Germinal center (tissue), 1 donor: ENCODE measurements at regions not wholly inside any gene's neighbourhood (a gene's known extent, or its start where the extent isn't known, plus 50 kb on each side); places are given as distances from the start of the nearest gene placed in this dataset.
"Not testable (repeated sequence)": the region's sequence is repeated elsewhere in the genome, so short reads cannot be mapped to it uniquely, and the experiment has no call there.

Experiments used
- DNase-seq: peaks from one replicate; pipeline ENCODE4 v3.0.0; 2012; ENCODE audit warnings: mixed read lengths, low spot score

DNA sequence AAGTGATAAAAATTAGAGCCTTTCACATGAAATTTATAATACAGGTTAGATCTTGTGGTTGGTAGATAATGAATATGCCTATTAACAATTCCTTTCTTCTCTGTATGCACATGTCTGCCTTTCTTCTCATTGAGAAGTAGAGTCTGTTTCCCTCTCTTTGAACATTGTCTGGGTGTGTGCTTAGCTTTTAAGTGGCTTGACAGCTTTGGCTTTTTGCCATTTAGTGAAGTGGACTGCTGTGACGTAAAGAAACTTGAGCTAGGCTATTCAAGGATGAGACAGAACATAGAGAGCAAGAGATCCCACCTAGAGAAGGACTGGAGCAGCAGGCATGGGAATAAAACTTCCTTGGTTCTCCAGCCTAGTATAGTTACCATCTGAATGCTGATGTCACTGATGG, 996.7 kb upstream of the CELF2 start:
- DNase-seq, result no peak

DNA sequence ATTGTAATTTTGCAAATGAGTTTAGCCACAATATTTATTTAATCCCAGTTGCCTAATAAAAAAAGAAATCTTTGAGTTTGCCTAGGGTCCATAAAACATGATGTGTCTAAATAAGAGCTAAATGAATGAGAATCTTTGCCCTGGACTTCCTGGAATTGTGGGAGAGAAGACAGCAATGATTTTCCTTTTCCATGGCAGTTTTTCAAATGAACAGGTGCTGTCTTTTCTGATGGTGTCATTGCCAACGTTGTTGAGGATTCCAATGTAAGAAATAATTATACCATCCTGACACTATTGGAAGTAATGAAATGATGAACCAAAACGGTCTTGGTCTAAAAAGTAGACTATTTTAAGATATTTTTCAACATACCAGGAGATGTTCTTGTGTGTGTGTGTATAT, 984.7 kb upstream of the CELF2 start:
- DNase-seq, result no peak

DNA sequence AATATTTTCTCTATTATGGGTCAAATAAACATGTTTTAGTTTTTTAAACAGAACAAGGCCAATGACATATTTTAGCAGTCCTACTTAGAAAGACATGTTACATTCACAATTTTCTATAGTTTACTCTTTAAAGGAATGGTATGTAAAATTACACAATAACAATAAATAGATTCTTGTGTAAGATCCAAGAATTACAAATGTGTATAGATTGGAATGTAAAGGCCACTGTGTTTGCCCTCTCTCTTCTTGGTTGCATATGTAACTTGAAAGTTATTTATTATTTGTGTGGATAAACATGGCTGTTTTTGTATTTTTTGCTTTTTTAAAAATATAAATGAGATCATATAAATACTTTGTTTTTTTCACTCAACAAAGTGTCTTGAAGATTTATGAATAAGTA, 979.3 kb upstream of the CELF2 start:
- no peak for DNase-seq

DNA sequence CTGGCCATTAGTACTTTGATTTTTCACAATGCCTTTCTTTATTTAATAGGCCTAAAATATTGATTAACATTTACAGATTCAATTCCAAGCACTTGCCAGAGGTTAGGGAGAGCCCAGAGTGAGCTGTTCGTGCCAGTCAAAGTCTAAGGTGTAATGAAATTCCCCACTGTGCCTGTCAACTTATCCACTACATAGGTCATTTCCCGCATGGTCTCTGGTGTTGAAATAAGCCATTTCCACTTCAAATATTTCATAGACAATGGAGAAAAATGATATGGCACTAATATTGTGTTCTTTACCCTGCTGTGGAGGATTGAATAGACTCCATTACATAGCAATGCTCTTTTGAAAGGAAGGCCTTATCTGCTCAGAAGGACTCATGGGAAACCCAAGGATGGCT, 978.1 kb upstream of the CELF2 start:
- DNase-seq, result no peak

DNA sequence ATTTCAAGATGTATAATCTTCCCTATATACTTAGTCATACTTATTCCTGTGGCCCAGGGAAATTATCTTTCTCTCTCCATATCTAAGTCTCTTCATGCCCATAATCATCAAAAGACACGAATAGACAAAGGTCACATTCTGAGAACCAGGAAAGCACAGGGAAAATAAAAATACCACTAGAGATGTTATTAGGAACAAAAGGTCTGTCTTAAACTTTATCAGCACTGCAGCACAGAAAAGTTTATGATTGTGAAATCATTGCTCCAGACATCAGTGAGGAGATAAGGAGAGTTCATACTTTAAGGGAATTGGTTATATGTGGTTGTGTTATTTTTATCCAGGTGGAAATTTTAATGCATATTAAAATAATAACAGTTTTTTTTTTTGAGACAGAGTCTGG, 974.6 kb upstream of the CELF2 start:
- DNase-seq, result no peak

DNA sequence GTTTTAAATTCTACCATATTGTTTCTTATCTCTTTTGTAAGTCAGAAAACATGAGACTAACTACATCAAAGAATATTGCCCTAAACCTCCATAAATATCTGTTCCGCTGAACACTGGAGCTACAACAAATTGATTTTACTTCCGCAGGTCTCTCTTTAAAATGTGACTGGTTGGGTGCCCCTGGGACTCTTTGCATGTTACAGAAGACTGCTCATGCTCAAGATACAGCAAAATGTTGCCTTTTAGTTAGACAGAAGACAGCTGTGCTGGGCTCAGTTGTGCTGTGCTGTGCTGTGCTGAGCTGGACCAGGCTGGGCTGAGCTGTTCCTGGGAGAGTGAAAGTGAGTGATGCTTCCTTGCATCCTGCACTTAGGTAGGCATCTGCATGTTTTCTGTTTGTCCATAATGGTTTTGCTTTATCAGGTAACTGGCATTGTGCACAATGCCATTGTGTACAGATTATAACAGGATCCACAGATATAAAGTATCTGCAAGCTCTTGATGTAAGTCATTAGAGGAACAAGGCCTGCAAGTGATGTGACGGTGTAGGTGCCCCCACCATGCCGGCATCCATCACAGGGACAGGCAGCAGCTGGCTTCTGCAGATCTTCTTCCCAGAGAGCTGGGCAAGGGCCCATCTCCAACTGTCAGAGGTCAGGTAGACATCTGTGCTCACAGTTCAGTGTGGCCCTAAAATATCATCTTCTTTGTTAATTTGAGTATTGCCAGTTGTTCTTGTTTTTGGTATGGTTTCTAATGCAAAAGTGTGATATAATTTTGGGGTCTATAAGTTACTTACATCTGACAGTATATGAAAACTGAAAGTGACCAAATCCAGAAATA, 972.5 kb upstream of the CELF2 start:
- peak; percentile 20 for DNase-seq

DNA sequence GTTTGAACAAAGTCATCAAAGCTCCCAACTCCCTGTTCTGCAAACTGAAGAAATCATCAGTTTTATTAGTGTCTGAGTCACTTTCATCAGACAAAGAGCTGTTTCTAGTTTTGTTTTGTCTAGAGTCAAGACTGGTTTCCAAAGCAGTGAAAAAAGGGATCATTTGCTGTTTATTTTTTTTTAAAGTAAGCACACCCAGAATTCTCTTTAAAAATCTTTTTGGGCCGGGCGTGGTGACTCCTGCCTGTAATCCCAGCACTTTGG, 972.0 kb upstream of the CELF2 start:
- no peak for DNase-seq

DNA sequence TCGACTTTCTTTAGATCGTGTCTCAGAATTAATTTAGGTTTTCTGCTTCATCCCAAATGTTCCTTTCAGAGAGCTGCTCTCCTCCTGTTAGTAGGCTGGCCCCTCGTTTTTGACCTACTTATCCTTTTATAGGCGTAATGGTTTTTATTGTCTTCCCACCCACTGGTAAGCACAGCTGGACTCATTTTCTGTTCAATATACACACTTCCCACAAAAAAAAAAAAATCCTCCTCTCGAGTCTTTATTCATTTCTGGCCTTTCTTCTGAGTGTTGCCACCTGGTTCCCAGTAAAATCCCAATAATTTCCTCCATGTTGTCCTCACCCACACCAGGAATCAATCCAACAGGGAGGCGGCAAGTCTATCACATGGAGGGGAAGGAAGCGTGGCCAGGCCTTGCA, 970.2 kb upstream of the CELF2 start:
- no peak for DNase-seq

DNA sequence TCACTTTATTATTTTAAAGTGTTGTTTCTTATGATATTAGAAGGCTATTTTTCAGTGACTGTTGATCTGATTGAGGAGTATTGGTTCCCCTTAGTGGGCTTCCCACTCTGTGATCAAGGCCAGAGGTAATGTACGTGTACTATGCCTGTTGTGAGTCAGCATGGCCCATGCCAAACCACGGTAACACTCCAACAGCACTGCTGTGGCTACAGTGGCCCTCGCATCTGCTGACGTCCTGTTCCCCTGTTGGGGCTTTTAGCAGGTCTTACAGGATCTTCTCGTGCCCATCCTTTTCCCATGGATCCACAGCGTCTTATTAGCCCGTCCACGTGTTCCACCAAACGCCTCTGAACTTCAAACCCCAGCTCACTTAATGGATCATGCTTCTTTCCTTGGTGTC, 964.6 kb upstream of the CELF2 start:
- no peak for DNase-seq

DNA sequence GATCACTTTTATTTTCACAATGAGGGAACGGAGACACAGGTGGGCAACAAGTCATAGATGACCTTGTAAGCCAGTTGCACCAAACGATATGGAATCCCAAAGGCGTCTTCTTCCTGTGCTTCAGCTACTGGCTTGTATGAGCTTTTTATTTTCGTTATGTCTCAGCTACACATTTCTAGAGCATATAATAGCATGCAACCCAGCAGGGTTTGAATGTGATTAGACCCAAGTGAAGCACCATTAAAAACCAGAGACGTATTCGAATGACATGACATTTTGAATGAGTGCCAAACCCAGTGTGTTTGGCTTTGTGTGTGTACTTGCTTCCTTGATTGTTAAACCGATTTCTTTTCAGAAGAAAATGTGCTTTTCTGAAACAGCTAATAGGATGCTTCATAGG, 963.2 kb upstream of the CELF2 start:
- no peak for DNase-seq

DNA sequence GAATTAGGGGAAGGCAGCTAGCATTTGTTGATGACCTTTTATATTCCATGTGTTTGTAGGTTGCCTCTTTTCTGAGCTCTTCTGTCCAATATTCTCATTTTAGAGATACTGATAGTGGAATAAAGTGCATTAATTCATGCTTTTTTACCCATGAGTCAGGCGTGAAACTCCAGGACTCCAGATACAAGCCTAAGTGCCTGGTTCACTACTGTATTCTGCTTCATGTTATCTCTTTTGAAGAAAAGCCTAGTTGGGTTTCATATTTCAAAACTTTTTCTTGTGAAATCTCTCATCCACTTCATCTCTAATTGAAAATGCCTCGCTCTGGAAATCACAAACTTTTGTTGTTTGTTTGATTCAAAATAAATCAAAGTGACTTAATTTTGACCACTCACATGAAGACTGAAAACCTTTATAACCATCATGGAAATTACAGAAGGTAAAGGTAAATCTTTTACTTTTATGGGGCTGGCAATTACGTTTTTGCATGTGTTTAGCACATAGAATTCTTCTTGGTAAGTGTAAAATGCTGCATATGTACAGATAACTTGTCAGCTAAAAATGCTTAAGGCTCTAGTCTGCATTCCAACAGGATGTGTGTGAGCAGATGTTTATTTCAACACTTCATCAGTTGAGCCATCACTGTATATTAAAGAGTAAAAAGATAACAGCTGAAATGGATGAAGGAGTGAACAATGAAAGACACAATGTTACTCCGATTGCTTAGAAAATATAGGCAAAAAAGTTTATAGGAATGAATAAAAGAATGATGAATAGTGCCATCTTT, 961.8 kb upstream of the CELF2 start:
- no peak for DNase-seq

DNA sequence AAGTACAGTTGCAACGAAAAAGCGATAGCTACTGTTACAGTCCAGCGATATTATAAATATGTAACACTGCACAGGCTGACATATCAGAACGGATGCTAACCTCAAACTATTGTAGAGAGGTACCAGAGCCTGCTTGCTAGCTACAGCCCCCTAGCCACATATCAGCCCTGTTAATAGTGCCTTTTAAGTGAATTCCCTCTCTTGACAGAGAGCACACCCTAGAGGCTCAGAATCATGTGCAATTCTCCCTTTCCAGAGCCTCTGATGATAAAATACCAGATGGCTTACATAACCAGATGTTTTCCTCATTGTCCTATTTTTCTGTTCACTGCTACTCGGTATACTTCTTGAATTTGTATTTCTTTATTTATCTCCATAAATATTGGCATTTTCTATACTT, 960.7 kb upstream of the CELF2 start:
- DNase-seq, result no peak

DNA sequence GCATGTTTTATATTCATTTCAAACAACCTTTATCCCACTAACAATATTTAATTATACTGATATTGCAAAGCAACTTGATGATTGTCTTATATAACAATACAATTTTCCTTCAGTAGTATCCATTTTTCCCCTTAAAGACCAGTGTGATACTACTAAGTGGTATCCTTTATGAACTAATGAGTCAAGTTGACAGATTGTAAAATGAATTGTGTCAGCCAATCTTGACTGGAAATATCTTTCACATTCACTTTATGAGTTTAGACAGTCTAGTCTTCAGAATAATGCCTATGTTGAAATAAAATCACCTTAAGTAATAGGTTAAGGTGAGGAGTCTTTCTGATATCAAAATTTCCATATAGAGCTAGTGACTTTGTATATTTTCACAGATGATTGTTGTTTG, 950.0 kb upstream of the CELF2 start:
- no peak for DNase-seq

DNA sequence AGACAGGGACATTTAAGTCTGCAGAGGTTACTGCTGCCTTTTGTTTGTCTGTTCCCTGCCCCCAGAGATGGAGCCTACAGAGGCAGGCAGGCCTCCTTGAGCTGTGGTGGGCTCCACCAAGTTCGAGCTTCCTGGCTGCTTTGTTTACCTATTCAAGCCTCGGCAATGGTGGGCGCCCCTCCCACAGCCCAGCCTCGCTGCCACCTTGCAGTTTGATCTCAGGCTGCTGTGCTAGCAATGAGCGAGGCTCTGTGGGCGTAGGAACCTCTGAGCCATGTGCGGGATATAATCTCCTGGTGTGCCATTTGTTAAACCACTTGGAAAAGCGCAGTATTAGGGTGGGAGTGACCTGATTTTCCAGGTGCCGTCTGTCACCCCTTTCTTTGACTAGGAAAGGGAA, 942.8 kb upstream of the CELF2 start:
- not testable (repeated sequence) for DNase-seq

DNA sequence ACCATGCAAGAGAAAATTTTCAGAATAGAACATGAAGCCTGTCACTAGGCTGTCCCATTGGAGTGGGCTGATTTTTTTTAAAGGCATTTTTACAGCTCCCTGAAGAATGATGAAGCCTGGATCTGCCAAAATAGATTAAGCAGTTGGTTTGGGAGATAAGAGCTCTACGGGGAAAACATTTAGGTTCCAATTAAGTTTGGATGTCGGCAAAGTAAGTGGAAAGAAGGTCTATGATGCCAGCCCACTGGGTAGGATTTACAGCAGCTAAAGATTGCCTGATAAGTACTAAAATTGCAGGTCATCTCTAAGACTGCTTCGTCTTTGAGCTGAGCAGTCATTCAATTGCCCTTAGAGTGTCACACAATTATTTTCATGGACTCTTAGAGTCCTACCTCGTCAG, 939.2 kb upstream of the CELF2 start:
- DNase-seq, result no peak

DNA sequence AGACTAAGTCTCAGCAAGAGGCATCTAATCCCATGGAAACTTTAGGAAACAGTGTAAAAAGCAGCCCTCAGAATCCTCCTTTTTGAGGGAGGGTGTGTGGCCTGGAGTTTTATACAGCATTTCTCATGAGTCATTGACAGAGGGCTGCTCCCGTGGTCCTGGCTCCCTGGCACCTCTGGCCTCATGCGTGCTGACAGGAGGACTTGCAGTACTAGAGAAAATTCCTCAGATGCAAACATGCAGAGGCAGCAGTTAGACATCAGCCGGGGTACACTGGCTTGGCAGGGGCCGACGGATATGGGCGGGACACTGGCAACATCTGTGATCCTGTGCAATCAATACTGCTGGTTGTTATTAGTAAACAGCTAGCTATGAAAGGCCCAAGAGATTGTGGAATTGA, 925.1 kb upstream of the CELF2 start:
- DNase-seq, result no peak

DNA sequence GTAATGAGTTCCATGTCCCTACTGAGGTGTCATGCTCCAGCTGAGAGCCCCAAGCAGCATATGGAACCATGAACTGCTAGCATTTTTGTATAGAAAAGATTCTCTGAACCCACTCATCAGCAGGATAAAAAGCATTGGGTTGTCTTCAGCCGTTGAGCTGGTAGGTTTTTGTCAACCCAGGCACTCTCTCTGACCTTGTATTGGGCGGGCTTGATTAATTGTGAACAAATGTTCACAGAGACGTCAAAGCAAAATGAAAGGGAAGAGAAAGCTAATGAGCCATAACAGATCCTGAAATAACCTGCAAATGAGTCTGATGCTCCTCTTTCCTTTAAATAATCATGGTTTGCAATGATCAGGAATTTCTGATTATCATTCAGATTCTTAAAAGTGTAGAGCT, 924.7 kb upstream of the CELF2 start:
- DNase-seq, result no peak

DNA sequence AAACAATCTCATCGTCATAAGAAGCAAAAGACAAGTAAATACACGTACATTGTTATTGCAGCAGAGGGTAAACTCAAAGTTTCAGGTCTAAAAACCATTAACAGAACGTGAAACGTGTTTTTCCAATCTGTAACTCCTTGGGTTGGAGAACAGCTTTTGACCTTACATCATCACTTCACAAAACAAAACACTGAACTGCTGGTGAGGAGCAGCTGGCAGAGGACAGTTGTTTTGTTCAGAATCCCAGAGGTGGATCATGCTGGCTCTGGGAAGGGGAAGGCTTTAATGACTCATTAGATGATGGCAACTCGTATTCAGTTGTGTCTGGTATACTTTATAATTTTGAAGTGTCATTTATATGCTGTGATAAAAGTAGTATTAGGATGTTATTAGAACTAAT, 923.0 kb upstream of the CELF2 start:
- no peak for DNase-seq

DNA sequence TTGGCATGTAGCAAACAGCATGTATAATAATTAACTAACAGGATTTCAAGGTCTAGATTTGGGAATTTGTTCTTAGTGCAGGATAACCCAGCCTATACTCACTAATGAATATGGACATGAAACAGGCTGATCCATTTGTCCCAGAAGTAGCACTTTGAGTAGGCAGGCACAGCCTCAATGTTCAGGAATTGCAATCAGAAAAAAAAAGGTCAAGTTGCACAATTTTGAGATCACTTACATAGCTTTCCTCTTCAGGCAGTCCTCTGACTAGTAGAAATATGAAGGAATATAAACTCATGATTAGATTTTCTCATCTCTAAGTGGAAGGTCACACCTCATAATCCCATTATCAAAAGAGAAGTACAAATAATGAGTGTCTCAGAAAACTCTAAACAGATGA, 921.4 kb upstream of the CELF2 start:
- DNase-seq, result no peak

DNA sequence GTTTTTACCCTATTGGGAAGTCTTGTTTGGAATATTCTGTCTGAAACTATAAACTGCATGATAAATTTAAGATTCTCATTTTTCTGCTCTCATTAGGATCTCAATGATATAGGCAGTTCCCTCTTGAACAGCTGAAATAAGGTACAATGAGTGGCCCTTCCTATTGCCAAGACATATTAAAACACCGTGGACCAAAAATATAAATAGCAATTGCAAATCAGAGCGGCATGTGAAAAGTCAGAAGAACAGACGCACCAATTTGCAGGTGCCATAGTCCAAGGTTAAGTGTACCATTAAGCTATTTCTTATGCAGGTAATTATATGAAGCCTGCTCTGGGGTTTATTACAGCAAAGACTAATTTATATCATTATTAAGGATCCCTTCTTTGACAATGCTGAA, 920.8 kb upstream of the CELF2 start:
- no peak for DNase-seq

DNA sequence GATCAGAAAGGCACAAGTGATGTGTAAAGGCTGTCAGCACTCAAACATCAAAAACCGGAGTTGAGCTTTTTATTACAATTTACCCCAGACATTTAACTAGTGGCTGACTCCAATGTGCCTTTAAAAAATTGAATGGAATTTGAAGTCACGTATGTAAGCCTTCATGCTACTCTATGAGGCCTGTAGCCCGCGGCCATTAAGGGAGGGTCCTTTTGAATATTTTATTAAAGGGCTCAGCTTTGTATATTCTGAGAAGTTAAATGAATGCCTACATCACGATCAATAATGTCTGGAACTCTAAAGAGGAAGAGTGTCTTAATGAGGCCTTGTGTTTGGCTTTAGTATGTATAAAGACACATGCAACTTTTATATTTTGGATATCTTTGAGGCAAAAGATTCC, 916.6 kb upstream of the CELF2 start:
- DNase-seq, result no peak

DNA sequence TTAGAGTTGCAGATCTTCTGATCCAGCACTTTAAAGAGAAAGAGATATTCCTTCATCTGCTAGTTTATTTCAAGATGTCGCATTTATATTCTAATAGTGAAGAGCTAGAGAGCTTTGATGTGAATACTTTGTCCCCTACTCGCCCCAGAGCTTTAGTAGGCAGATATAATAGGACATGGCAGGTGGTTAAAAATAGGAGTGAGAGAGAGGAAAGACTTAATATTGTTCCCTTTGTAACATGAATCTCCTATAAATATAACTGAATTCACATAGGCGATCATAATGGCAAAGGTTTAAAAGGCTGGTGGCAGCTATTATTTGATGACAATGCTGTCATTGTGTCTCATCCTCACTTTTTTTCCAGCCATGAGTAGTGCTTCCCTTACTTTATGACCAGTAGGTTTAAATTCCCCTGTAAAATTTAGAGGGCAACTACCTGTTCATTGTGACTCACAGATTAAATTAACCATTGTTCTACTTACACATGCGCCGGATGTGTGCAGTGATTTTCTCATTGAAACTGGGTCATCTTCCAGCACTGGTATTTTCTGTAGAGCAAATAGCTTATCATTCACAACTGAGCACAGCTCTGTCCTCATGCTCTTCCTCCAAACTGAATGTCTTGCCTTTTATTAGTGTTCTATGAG, 906.7 kb upstream of the CELF2 start:
- DNase-seq, result no peak

DNA sequence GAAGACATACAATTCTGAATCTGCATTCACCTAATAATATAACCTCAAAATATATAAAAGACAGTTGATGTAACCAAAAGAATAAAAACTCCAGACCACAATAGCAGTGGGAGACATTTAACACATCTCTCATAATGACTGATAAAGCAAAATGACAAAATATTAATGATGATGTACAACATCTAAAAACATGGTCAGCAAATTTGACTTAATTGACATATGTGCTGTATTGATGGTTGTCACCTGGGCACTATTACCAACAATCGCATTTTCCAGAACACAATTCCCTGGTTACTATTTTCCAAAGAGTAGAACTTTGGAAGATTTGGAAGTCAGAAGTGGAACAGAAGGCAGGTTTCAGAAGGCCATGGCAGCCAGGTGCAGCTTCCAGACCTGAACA, 899.5 kb upstream of the CELF2 start:
- DNase-seq, result no peak

DNA sequence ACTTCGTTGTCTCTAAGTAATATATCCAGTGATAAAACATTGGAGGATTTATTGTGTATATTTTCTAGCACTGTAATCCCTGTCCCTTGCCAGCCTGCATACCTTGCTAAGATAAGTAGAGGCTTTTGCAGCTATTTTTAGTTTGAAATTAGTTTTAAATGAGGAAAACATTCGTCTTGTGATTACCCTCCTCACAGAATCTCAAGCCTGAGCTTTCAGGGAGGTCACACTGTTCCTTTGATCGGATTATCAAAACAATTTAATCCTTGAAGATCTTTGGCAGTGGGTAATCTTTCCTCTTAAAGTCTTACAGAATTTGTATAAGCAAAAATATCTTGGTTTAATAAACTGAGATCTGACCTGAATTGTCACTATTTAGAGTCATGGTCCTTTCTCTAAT, 897.0 kb upstream of the CELF2 start:
- DNase-seq, result no peak
